HEK293 (cell line): ENCODE measurements at regions not wholly inside any gene's neighbourhood (a gene's known extent, or its start where the extent isn't known, plus 50 kb on each side); places are given as distances from the start of the nearest gene placed in this dataset.

Source experiments
- CTCF ChIP-seq: fragments of 450-650 bp; formaldehyde crosslinking; IDR thresholded peaks from 2 replicates; pipeline ENCODE4 v1.5.1; 2016; ENCODE audit warnings: missing biosample characterization, missing genetic modification characterization
- FEZF1 ChIP-seq: fragments of 450-650 bp; formaldehyde crosslinking; IDR thresholded peaks from 2 replicates; pipeline ENCODE4 v1.5.1; 2016; ENCODE audit warnings: missing biosample characterization, missing genetic modification characterization
- REST ChIP-seq: fragments of 450-650 bp; formaldehyde crosslinking; IDR thresholded peaks from 2 replicates; pipeline ENCODE4 v1.5.1; 2016; ENCODE audit warnings: missing biosample characterization, missing genetic modification characterization
- TSHZ1 ChIP-seq: fragments of 450-650 bp; formaldehyde crosslinking; IDR thresholded peaks from 2 replicates; pipeline ENCODE4 v1.5.1; 2016; ENCODE audit warnings: missing biosample characterization, missing genetic modification characterization, borderline replicate concordance
- YY1 ChIP-seq: fragments of 450-650 bp; formaldehyde crosslinking; IDR thresholded peaks from 2 replicates; pipeline ENCODE4 v1.5.1; 2018; ENCODE audit warnings: missing biosample characterization, missing genetic modification characterization
- YY2 ChIP-seq: fragments of 450-650 bp; formaldehyde crosslinking; IDR thresholded peaks from 2 replicates; pipeline ENCODE4 v1.5.1; 2016; ENCODE audit warnings: missing biosample characterization, missing genetic modification characterization
- ZNF280D ChIP-seq: fragments of 450-650 bp; formaldehyde crosslinking; IDR thresholded peaks from 2 replicates; pipeline ENCODE4 v1.5.1; 2016; ENCODE audit warnings: missing biosample characterization, missing genetic modification characterization
- ZNF398 ChIP-seq: fragments of 450-650 bp; formaldehyde crosslinking; IDR thresholded peaks from 2 replicates; pipeline ENCODE4 v1.5.1; 2017; ENCODE audit warnings: missing biosample characterization, missing genetic modification characterization
- ZNF600 ChIP-seq: fragments of 450-650 bp; formaldehyde crosslinking; IDR thresholded peaks from 2 replicates; pipeline ENCODE4 v1.5.1; 2016; ENCODE audit warnings: missing biosample characterization, missing genetic modification characterization
- ZSCAN5A ChIP-seq: fragments of 450-650 bp; formaldehyde crosslinking; IDR thresholded peaks from 2 replicates; pipeline ENCODE4 v1.5.1; 2016; ENCODE audit warnings: missing biosample characterization, missing genetic modification characterization

- TF ChIP-seq CTCF (tag by site-specific recombination) (no peak), REST (tag by site-specific recombination) (no peak), YY1 (tag by site-specific recombination) (no peak), FEZF1 (tag by site-specific recombination) (no peak), YY2 (no peak), ZNF600 (tag by site-specific recombination) (no peak), ZNF398 (tag by site-specific recombination) (no peak), ZNF280D (tag by site-specific recombination) (no peak), ZSCAN5A (no peak), TSHZ1 (tag by site-specific recombination) (no peak)
Observed at GRCh38 chr10:130635528-130635927, 499.3 kb downstream of the GLRX3 start.
